OCI-LY1 (cell line): ENCODE measurements at regions not wholly inside any gene's neighbourhood (a gene's known extent, or its start where the extent isn't known, plus 50 kb on each side); places are given as distances from the start of the nearest gene placed in this dataset.

ENCODE experiments used
- H2AFZ ChIP-seq: fragments of 200-600 bp; sonication (generic), shearing (Covaris generic); 2 replicates; pipeline ENCODE4 v1.6.0; 2014; ENCODE audit warnings: antibody characterized with exemption, mild to moderate bottlenecking, low read length
- H3F3A ChIP-seq: fragments of 200-600 bp; sonication (generic), shearing (Covaris generic); 2 replicates; pipeline ENCODE4 v1.6.0; 2014; ENCODE audit warnings: mild to moderate bottlenecking, antibody characterized with exemption, low read length, moderate library complexity; ENCODE audit not compliant: insufficient read depth
- H3K27ac ChIP-seq: fragments of 200-600 bp; sonication (generic); 2 replicates; pipeline ENCODE4 v1.5.1; 2014; ENCODE audit warnings: low read length, mixed run types, mild to moderate bottlenecking, low read depth; ENCODE audit not compliant: poor library complexity, severe bottlenecking
- H3K27me3 ChIP-seq: fragments of 200-600 bp; sonication (generic); 2 replicates; pipeline ENCODE4 v1.6.0; 2014; ENCODE audit warnings: antibody characterized with exemption, mild to moderate bottlenecking, low read length, moderate library complexity; ENCODE audit not compliant: insufficient read depth
- H3K36me3 ChIP-seq: fragments of 200-600 bp; sonication (generic); 2 replicates; pipeline ENCODE4 v1.6.1; 2014; ENCODE audit warnings: mild to moderate bottlenecking, antibody characterized with exemption, low read length, moderate library complexity, mixed read lengths; ENCODE audit not compliant: insufficient read depth
- H3K4me1 ChIP-seq: fragments of 200-600 bp; sonication (generic); 2 replicates; pipeline ENCODE4 v1.5.1; 2014; ENCODE audit warnings: mild to moderate bottlenecking, low read length, moderate library complexity; ENCODE audit not compliant: insufficient read depth, severe bottlenecking
- H3K4me2 ChIP-seq: fragments of 200-600 bp; sonication (generic), shearing (Covaris generic); 2 replicates; pipeline ENCODE4 v1.6.1; 2014; ENCODE audit warnings: low read length
- H3K4me3 ChIP-seq: fragments of 200-600 bp; sonication (generic); 2 replicates; pipeline ENCODE4 v1.5.1; 2014; ENCODE audit warnings: low read length, low read depth, mild to moderate bottlenecking, mixed read lengths; ENCODE audit not compliant: poor library complexity, severe bottlenecking
- H3K79me2 ChIP-seq: fragments of 200-600 bp; shearing (Covaris generic); 2 replicates; pipeline ENCODE4 v1.6.1; 2016; ENCODE audit warnings: mixed run types, low read length, mixed read lengths; ENCODE audit not compliant: insufficient read depth
- H3K9ac ChIP-seq: fragments of 200-600 bp; sonication (generic), shearing (Covaris generic); 2 replicates; pipeline ENCODE4 v1.6.1; 2014; ENCODE audit warnings: mild to moderate bottlenecking, low read length, mixed read lengths
- H3K9me2 ChIP-seq: fragments of 200-600 bp; sonication (generic), shearing (Covaris generic); 2 replicates; pipeline ENCODE4 v1.6.1; 2014; ENCODE audit warnings: low read depth, mild to moderate bottlenecking, low read length, mixed read lengths
- H3K9me3 ChIP-seq: fragments of 200-600 bp; shearing (Covaris generic); 2 replicates; pipeline ENCODE4 v1.6.1; 2014; ENCODE audit warnings: low read length, mixed read lengths
- H4K20me1 ChIP-seq: fragments of 200-600 bp; sonication (generic), shearing (Covaris generic); 2 replicates; pipeline ENCODE4 v1.6.0; 2016; ENCODE audit warnings: mild to moderate bottlenecking, low read length; ENCODE audit not compliant: insufficient read depth
- CTCF ChIP-seq: fragments of 200-600 bp; sonication (generic), shearing (Covaris generic); IDR thresholded peaks from 2 replicates; pipeline ENCODE4 v1.5.1; 2017; ENCODE audit warnings: mild to moderate bottlenecking, antibody characterized with exemption, low read length, moderate library complexity, mixed read lengths
- EZH2 ChIP-seq: fragments of 200-600 bp; sonication (generic), shearing (Covaris generic); IDR thresholded peaks from 2 replicates; pipeline ENCODE4 v1.8.0; 2017; ENCODE audit warnings: borderline replicate concordance, mixed run types, mild to moderate bottlenecking, antibody characterized with exemption, low read length, moderate library complexity, mixed read lengths

GRCh38 chr7:24191362-24191761 lies 92.6 kb upstream of the NPY start:
- TF ChIP-seq CTCF (no peak), EZH2 (no peak)
- H2AFZ ChIP-seq, result no peak overlapping the region
- H3K79me2 ChIP-seq, result no peaks in the 10 kb centered on the region
- H3K4me2 ChIP-seq, result no peak overlapping the region
- no peaks in the 10 kb centered on the region for H3K4me1 ChIP-seq
- no peaks in the 10 kb centered on the region for H3F3A ChIP-seq
- no peaks in the 10 kb centered on the region for H3K9me2 ChIP-seq
- H3K36me3 ChIP-seq, result no peaks in the 10 kb centered on the region
- no peak overlapping the region for H3K27ac ChIP-seq
- no peak overlapping the region for H3K4me3 ChIP-seq
- H3K9me3 ChIP-seq, result no peaks in the 10 kb centered on the region
- no peaks in the 10 kb centered on the region; the same call in 1 of the 2 replicates for H3K27me3 ChIP-seq
- H4K20me1 ChIP-seq, result no peaks in the 10 kb centered on the region
- H3K9ac ChIP-seq, result no peak overlapping the region

GRCh38 chr7:24192053-24192452 lies 91.9 kb upstream of the NPY start:
- H4K20me1 ChIP-seq, result no peaks in the 10 kb centered on the region
- H3K4me2 ChIP-seq, result no peak overlapping the region
- no peaks in the 10 kb centered on the region for H3F3A ChIP-seq
- H2AFZ ChIP-seq, result no peak overlapping the region
- no peaks in the 10 kb centered on the region; the same call in 1 of the 2 replicates for H3K27me3 ChIP-seq
- H3K9ac ChIP-seq, result no peak overlapping the region
- TF ChIP-seq EZH2 (no peak), CTCF (no peak)
- H3K9me2 ChIP-seq, result no peaks in the 10 kb centered on the region
- no peaks in the 10 kb centered on the region for H3K36me3 ChIP-seq
- H3K4me3 ChIP-seq, result no peak overlapping the region
- no peaks in the 10 kb centered on the region for H3K9me3 ChIP-seq
- H3K79me2 ChIP-seq, result no peaks in the 10 kb centered on the region
- no peak overlapping the region for H3K27ac ChIP-seq
- H3K4me1 ChIP-seq, result no peaks in the 10 kb centered on the region

GRCh38 chr7:24192691-24193090 lies 91.3 kb upstream of the NPY start:
- H2AFZ ChIP-seq, result no peak overlapping the region
- no peaks in the 10 kb centered on the region for H3K79me2 ChIP-seq
- H3K27ac ChIP-seq, result no peak overlapping the region
- H3K27me3 ChIP-seq, result no peaks in the 10 kb centered on the region; the same call in 1 of the 2 replicates
- no peaks in the 10 kb centered on the region for H3K9me3 ChIP-seq
- H3K4me3 ChIP-seq, result no peak overlapping the region
- no peak overlapping the region for H3K9ac ChIP-seq
- H4K20me1 ChIP-seq, result no peaks in the 10 kb centered on the region
- no peak for TF ChIP-seq CTCF
- no peak for TF ChIP-seq EZH2
- H3F3A ChIP-seq, result no peaks in the 10 kb centered on the region
- H3K4me1 ChIP-seq, result no peaks in the 10 kb centered on the region
- no peaks in the 10 kb centered on the region for H3K36me3 ChIP-seq
- no peaks in the 10 kb centered on the region for H3K9me2 ChIP-seq
- no peak overlapping the region for H3K4me2 ChIP-seq
